ENCODE measurements at regions not wholly inside any gene's neighbourhood (a gene's known extent, or its start where the extent isn't known, plus 50 kb on each side); places are given as distances from the start of the nearest gene placed in this dataset.

DNA sequence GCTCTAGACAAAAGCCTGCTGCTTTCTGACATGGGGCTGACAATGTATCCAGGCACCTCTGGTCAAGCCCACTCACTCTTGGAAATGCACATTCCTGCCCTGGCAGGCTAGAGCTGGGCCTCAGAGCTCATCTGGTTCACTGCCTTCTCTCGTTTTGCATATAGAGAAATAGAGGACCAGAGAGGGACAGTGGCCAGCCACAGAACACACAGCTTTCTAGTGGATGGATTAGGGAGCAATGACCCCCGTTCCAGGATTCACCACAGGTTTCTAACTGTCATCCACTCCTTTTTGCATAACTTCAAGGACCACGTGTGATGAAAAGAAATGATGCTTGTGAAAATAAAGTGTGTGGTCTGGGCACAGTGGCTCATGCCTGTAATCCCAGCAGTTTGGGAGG lies 129.6 kb upstream of the IGSF21 start:
- no peaks in the 10 kb centered on the region for H3K36me3 ChIP-seq (ENCODE audit: insufficient read depth, low read length, poor library complexity, severe bottlenecking)
- no peak for DNase-seq (ENCODE audit: low spot score)
- CTCF ChIA-PET = no interaction called here
- peaks cover 44% of the 10 kb centered on the region for H3K27me3 ChIP-seq (replicated peaks; ENCODE audit: insufficient read depth, low read depth, low read length, poor library complexity)
- BruUV-seq (replicated peaks) = no TSS peak
- H3K9me3 ChIP-seq (ENCODE audit: low read depth, low read length, poor library complexity, severe bottlenecking) = no peaks in the 10 kb centered on the region
- no peak overlapping the region for H3K27ac ChIP-seq (ENCODE audit: low read depth, low read length, poor library complexity, severe bottlenecking)
- TF ChIP-seq, protein P1, sequence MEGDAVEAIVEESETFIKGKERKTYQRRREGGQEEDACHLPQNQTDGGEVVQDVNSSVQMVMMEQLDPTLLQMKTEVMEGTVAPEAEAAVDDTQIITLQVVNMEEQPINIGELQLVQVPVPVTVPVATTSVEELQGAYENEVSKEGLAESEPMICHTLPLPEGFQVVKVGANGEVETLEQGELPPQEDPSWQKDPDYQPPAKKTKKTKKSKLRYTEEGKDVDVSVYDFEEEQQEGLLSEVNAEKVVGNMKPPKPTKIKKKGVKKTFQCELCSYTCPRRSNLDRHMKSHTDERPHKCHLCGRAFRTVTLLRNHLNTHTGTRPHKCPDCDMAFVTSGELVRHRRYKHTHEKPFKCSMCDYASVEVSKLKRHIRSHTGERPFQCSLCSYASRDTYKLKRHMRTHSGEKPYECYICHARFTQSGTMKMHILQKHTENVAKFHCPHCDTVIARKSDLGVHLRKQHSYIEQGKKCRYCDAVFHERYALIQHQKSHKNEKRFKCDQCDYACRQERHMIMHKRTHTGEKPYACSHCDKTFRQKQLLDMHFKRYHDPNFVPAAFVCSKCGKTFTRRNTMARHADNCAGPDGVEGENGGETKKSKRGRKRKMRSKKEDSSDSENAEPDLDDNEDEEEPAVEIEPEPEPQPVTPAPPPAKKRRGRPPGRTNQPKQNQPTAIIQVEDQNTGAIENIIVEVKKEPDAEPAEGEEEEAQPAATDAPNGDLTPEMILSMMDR (conservative IDR thresholded peaks at IDR 0.05; ENCODE audit: low read depth, low read length) = no peak
- no peak for TF ChIP-seq EZH2 (IDR thresholded peaks at IDR 0.05; ENCODE audit: borderline replicate concordance, low read depth, low read length, poor library complexity, severe bottlenecking)
- no peaks in the 10 kb centered on the region for H3K4me1 ChIP-seq (ENCODE audit: insufficient read depth, low read length, poor library complexity, severe bottlenecking)
- no peak overlapping the region for H3K4me3 ChIP-seq (ENCODE audit: low read depth, low read length, poor library complexity, severe bottlenecking)
- intact Hi-C loops (cut with micrococcal nuclease; ENCODE audit: unreplicated experiment) = no loop called here
- POLR2A ChIA-PET (ENCODE audit: low non-redundant PET) = no interaction called here

DNA sequence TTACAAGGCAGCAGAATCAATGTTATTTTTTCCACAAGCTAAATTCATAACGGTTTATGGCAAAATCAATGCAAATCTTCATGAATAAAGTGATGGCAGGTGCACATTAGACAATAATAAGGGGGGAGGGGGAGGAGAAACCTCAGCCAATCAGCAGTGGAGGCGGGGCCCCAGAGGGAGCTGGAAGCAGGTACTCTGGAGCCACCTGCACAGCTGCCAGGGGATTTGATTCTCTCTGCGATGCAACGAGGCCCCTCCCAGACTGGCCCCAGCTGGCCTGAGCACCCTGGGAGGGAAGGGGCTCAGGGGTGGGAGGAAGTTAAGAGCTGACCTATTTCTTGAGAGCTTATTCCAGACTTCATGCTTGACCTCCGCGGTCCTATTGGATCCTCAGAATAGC lies 127.8 kb upstream of the IGSF21 start:
- H3K4me3 ChIP-seq (ENCODE audit: low read depth, low read length, poor library complexity, severe bottlenecking) = no peak overlapping the region
- no TSS peak for BruUV-seq (replicated peaks)
- no peak for DNase-seq (ENCODE audit: low spot score)
- H3K36me3 ChIP-seq (ENCODE audit: insufficient read depth, low read length, poor library complexity, severe bottlenecking) = no peaks in the 10 kb centered on the region
- TF ChIP-seq, protein P1 (conservative IDR thresholded peaks at IDR 0.05; ENCODE audit: low read depth, low read length) = no peak
- no peak for TF ChIP-seq EZH2 (IDR thresholded peaks at IDR 0.05; ENCODE audit: borderline replicate concordance, low read depth, low read length, poor library complexity, severe bottlenecking)
- no peak overlapping the region for H3K27ac ChIP-seq (ENCODE audit: low read depth, low read length, poor library complexity, severe bottlenecking)
- no peaks in the 10 kb centered on the region for H3K9me3 ChIP-seq (ENCODE audit: low read depth, low read length, poor library complexity, severe bottlenecking)
- intact Hi-C loops (cut with micrococcal nuclease; ENCODE audit: unreplicated experiment) = no loop called here
- peaks cover 27% of the 10 kb centered on the region for H3K27me3 ChIP-seq (replicated peaks; ENCODE audit: insufficient read depth, low read depth, low read length, poor library complexity)
- ChIA-PET POLR2A (ENCODE audit: low non-redundant PET) (no interaction called here), CTCF (no interaction called here)
- H3K4me1 ChIP-seq (ENCODE audit: insufficient read depth, low read length, poor library complexity, severe bottlenecking) = no peaks in the 10 kb centered on the region

DNA sequence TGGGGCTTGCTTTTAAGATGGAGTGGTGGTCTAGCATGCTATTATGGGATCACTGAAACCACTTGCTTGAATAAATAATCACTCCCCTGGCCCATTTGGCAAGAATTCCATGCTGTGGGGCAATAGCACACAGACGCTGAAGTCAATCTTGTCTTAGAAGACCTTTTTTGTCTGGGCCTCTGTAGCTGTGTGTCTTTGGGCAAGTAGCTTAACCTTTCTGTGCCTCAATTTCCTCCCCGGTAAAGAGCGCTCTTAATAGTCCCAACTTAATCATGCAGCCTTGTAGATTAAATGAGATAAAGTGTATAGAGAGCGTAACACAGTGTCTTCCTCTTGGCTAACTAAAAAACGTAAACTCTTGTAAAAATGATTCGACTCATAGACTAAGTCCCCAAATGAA lies 125.4 kb upstream of the IGSF21 start:
- ChIA-PET POLR2A (ENCODE audit: low non-redundant PET) (no interaction called here), CTCF (interaction anchor here (0.9 kb wide), 1 partner anchor 316 kb away, joined by 3 read pairs; no protein-coding TSS in a partner anchor)
- Histone ChIP-seq H3K4me3 (ENCODE audit: low read depth, low read length, poor library complexity, severe bottlenecking) (no peak overlapping the region), H3K27ac (ENCODE audit: low read depth, low read length, poor library complexity, severe bottlenecking) (no peak overlapping the region), H3K9me3 (ENCODE audit: low read depth, low read length, poor library complexity, severe bottlenecking) (no peaks in the 10 kb centered on the region), H3K27me3 (replicated peaks; ENCODE audit: insufficient read depth, low read depth, low read length, poor library complexity) (peaks cover 4% of the 10 kb centered on the region), H3K36me3 (ENCODE audit: insufficient read depth, low read length, poor library complexity, severe bottlenecking) (no peaks in the 10 kb centered on the region), H3K4me1 (ENCODE audit: insufficient read depth, low read length, poor library complexity, severe bottlenecking) (no peaks in the 10 kb centered on the region)
- intact Hi-C loops (cut with micrococcal nuclease; ENCODE audit: unreplicated experiment) = no loop called here
- TF ChIP-seq, protein P1 (conservative IDR thresholded peaks at IDR 0.05; ENCODE audit: low read depth, low read length) = no peak
- no peak for TF ChIP-seq EZH2 (IDR thresholded peaks at IDR 0.05; ENCODE audit: borderline replicate concordance, low read depth, low read length, poor library complexity, severe bottlenecking)
- no TSS peak for BruUV-seq (replicated peaks)
- no peak for DNase-seq (ENCODE audit: low spot score)
